Heart left ventricle (tissue), 13 donors: ENCODE measurements at regions not wholly inside any gene's neighbourhood (a gene's known extent, or its start where the extent isn't known, plus 50 kb on each side); places are given as distances from the start of the nearest gene placed in this dataset.

ENCODE experiments used
- POLR2A ChIP-seq, 2 donors: fragments of 450-650 bp; IDR thresholded peaks; one replicate each; pipeline ENCODE4 v1.6.1; 2017; ENCODE audit warnings: antibody characterized with exemption in 2 of 2, mild to moderate bottlenecking in 2 of 2, moderate library complexity in 2 of 2
- TF ChIP-seq, protein P1 (sequence below), 12 donors: fragments of 200-600 bp; sonication (generic) in 4 of 12; IDR thresholded peaks; one replicate each; pipeline versions ENCODE4 v1.5.0 to v1.8.0; 2018 to 2022; ENCODE audit warnings: antibody characterized with exemption in 12 of 12, mild to moderate bottlenecking in 5 of 12
- donor health status: ischemic (EF 13 %, LVEDD 7.1; RV severe dilation, severe dysfunction).
- donor health status: DM: no; HTN: yes; CAD: no.
- donor health status: DM: no; HTN: no; CAD: no.
- donor health status: ischemic (EF 25% LVEDD 6.9; RV normal size, moderate dysfunction).
- donor health status: ischemic (EF 25% LVEDD 5.7; RV mildly dilated, moderate dysfunction).
- donor health status: ischemic (EF 35%, LVEDD 5.7; RV mildly dilated, moderate dysfunction).
- donor health status: nonischemic (EF 11% LVEDD 7.7; RV severe dilation, severe dysfunction).
- donor health status: DM: yes; HTN: yes; CAD: no.
- donor health status: PGD.
- donor health status: ischemic (EF 29% LVEDD 5.4; RV normal size, mild dysfunction).
- donor health status: nonischemic (EF 23%, LVEDD 6.1; RV moderate dilation, normal function).

DNA sequence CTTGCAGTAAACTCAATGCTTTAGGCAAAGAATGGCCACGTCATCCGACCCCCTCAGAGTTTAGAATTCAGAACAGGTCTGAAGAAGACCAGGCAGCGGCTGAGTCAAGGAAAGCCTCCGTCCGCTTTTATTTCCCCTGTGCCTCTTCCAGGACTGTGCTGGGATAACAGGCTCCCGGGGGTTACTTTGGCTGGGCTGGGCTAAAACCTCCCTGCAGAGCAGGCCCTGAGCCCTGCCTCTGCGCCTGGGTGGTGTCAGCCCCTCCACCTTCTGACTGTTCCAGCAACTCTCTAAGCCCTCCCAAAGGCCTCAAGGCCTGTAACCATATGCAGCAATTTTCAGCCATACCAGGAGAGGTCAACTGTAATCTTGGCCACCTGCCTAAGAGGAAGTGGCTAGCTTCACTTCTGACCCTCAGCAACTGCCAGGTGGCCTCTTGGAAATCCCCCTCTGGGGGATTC lies 166.5 kb downstream of the RPIA start:
- TF ChIP-seq, protein P1, sequence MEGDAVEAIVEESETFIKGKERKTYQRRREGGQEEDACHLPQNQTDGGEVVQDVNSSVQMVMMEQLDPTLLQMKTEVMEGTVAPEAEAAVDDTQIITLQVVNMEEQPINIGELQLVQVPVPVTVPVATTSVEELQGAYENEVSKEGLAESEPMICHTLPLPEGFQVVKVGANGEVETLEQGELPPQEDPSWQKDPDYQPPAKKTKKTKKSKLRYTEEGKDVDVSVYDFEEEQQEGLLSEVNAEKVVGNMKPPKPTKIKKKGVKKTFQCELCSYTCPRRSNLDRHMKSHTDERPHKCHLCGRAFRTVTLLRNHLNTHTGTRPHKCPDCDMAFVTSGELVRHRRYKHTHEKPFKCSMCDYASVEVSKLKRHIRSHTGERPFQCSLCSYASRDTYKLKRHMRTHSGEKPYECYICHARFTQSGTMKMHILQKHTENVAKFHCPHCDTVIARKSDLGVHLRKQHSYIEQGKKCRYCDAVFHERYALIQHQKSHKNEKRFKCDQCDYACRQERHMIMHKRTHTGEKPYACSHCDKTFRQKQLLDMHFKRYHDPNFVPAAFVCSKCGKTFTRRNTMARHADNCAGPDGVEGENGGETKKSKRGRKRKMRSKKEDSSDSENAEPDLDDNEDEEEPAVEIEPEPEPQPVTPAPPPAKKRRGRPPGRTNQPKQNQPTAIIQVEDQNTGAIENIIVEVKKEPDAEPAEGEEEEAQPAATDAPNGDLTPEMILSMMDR (IDR thresholded peaks at IDR 0.05): no peak
- no peak for TF ChIP-seq POLR2A (IDR thresholded peaks at IDR 0.05)
